Activated T-cell treated with anti-CD3 and anti-CD28 coated beads, Interleukin-2, amount 50 U/mL, for 48 hours (primary cell): ENCODE measurements at regions not wholly inside any gene's neighbourhood (a gene's known extent, or its start where the extent isn't known, plus 50 kb on each side); places are given as distances from the start of the nearest gene placed in this dataset.
"Not testable (repeated sequence)": the region's sequence is repeated elsewhere in the genome, so short reads cannot be mapped to it uniquely, and the experiment has no call there.

ENCODE experiments used
- DNase-seq, 2 experiments: peaks; one replicate each; pipeline ENCODE4 v3.0.0-alpha.2; 2020

DNA sequence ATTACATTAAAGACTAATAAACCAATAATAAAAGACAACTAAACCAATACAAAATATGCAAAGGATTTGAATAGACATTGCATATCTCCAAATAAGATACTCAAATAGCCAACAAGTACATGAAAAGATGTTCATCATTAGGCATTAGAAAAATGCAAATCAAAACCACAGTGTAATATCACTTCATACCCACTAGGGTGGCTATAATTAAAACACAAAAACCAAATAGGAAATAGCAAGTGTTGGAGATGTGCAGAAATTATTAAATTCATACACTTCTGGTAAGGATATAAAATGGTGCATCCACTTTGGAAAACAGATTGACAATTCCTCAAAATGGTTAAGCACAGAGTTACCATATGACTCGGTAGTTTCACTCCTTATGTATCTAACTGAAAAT lies 860.8 kb upstream of the DIAPH2 start:
- no peak for DNase-seq

DNA sequence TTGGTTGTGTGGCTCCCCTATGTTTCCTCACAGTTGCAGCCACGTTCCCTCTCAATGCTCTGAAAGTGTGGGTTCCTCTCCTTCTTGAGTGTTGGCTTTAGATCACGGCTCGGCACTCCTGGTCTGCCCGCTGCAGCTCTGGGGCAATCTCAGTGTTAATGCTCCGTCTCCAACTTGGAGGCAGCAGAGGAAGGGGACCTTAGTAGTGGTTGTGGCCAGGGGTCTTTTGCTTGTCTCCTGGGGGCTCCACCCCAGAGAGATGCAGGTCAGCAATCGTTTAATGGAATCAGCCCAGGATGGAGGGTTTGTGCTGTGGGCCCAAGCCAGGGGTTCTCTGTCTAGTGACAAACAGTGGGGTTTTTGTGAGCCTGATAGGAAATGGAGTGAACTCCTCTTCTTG lies 849.4 kb upstream of the DIAPH2 start:
- no peak for DNase-seq

DNA sequence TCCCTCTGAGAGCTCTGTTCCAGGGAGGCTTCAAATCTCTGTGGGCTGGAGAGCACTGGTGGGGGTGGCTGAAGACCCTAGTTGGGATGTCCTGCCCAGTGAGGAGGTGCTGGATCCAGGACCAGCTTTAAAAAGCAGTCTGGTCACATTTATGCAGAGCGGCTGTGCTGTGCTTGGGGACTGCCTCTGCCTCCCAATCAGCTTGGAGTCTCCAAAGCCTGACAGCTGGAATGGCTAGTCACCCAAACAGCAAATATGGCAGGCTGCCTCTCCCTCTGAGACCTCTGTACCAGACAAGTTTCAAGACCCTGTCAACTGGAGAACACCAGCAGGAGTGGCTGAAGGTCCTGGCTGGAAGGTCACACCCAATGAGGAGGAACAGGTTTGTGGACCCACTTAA lies 848.1 kb upstream of the DIAPH2 start:
- DNase-seq = no peak

DNA sequence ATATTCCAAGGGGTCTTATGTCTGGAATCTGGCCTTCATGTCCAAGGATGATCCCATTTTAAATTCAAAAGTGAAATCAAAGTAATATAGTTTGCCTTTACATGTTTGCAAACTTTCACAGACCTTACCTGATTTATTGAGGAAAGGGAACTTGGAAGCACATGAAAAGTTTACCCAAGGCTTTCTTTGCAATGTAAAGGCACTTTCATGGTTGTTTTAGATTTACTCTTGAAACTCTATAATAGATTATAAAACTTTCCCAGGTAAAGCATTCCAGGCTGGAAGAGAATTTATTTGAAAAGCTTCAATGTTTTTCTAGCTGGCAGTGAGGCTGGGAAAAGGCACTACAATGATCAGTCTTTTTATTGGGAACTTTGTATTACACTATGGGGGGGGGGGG lies 842.8 kb upstream of the DIAPH2 start:
- DNase-seq = no peak

DNA sequence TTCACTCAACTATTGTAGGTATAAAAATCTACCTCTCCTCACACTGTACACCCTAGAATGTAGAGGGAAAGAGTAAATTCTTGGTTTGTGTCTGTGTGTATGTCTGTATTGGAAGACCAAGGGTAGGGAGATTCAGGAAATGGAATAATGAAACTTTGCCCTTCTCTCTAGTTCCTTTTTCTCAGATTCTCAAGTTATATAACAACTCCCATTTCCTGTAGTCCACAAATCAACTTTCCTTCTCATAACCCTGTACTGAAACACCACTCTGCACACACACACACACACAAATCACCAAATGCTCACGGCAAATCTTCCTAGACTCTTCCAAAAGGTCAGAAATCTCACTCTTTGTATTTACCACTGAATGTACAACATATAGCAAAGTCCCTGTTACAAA lies 824.5 kb upstream of the DIAPH2 start:
- no peak for DNase-seq

DNA sequence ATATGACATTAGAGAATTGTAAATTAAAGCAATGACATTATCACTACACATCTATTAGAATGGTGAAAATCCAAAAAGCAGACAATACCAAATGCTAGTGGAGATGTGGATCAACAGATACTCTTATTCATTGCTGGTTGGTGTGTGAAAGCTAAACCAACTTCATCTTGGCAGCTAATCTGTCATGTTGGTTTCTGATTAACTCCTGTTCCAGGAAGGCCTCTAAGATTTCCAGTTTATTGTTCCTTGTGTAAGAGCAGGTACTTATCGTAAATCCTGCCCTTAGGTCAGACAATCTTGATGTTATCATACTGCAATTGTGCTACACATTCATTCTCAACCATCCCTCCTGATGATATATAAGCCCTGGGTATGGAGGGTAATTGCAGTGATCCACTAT lies 809.0 kb upstream of the DIAPH2 start:
- DNase-seq = no peak

DNA sequence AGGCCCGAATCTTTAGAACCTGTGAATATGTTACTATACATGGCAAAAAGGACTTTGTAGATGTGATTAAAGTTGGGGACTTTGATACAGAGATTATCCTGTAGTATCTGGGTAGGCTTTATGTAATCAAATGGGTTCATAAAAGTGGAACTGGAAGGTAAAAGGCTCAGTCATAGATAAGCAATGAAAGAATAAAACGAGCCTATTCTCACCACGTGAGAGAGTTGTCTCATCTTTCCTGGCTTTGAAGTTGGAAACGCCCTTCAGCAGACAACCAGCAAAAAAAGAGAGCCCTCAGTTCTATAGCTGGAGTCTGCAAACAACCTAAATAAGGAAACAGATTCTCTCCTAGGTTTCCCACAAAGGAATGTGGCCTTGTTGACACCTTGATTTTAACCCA lies 805.8 kb upstream of the DIAPH2 start:
- no peak for DNase-seq

DNA sequence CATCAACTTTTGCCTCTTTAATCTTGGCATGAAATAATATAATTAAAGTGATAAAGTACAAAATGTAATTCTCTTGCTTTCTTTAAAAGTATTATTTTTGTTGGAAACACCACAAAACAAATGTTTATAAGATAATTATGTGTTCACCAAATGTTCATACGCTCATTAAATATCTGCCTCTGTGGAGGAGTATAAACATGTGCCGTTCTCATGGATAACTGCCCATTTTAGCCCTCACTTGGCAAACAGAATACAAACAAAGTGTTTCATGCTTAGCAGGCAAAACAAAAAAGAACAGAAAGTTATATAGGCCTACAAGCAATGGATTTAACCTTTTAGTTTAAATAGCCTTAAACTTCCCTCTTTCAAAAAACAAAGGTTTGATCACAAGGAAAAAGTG lies 800.5 kb upstream of the DIAPH2 start:
- DNase-seq = no peak

DNA sequence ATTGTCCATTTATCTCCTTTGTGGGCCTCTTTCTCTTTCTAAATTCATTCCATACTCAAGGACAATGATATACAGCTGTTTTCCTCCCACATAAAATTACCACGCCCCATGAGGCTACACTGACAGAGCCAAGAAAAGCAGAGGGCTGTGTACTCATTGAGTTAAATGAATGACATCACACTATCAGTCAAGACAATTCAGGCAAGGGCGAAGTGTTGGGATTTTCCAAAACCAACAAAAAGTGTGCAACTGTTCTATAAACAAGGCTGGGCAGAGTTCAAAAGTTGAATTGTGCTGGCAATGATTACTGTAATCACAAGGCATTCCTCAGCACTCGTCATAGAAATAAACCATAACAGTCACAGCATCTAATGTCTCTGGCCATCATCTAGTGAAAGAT lies 799.6 kb upstream of the DIAPH2 start:
- no peak for DNase-seq

DNA sequence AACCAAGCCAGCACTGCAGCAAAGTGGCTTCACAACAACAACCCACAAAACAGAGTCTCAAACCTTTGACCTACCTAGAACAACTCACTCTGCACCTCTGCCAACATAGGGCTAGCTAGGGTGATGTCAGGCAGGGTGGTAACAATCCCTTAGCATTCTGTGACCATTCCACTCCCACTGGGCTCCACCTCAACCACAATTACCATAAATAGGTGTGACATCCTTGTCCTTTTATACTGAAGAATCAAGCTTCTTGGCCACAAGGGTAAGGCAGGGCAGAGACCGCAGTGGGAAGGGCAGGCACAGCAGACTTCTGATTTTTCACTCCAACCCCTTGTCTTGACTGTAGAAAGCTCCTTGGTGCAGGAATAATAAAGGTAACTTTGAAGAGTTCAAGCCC lies 795.4 kb upstream of the DIAPH2 start:
- no peak for DNase-seq

DNA sequence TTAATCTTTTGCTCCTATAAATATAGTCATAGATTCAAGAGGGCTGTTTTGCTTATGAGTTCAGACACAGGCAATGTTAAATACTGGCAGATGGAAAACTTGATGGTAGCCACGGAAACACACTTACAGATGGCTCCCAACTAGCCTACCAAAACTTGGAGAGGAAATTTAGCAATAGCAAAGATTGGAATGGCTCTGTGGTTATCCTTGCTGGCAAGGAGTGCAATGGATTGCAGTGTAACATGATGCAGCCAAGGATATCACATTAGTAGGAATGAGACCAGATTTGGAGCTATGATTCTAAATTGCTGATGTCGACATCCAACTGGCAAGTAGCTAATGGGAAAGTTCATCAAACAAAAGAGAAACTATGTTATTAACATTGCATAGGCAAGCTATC lies 791.0 kb upstream of the DIAPH2 start:
- no peak for DNase-seq

DNA sequence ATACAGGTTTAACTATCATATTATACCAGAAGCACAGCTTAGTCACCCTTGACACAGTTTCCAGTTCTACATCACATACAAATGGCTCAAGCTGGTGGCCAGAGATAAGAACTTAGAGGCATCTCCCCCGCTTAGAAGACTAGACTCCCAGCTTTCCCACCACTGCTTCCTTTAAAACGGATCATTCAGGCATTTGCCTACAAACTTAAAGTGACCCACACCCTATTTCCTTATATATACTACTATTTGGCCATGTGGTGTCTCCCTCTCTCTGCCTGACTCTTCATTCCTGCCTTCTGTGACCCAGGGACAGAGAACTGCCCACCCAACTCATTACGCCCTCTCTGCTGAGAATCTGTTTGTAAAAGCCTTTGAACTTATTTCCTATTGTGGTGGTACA lies 781.2 kb upstream of the DIAPH2 start:
- no peak for DNase-seq

DNA sequence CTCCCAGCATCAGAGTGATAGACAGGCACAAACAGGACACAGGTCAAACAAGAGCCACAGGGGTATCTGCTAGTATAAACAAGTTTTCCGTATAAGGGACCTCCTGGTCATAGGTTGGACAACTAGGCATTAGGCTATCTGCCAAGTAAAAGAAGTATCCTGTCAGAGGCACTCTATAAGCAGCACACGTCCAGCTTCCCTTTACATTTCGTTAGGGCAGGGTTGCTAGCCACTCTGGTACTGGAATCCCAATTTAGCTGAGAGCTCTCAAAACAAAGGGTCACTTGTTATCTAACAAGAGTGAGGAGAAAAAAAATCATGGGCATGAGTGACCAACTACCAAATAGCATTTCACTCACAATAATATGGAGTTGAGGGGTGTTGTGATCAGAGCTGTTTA lies 780.7 kb upstream of the DIAPH2 start:
- DNase-seq = no peak

DNA sequence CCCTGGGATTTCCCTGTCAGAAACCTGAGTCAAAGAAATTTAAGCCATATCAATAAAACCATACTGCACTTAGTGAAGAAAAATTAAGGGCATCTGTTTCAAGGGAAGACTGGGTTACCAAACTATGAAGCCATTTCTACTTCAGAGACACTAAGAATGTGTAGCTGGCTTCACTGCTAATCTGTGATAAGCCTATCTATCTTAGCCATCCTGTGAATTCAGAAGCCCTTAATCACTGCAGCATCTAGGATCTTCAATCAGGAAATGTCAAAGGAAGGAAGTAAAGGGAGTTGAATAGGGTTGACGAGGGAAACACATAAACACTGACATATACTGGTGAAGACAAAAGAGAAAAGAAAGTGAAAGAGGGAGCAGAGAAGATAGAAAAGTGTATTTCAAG lies 777.6 kb upstream of the DIAPH2 start:
- no peak for DNase-seq

DNA sequence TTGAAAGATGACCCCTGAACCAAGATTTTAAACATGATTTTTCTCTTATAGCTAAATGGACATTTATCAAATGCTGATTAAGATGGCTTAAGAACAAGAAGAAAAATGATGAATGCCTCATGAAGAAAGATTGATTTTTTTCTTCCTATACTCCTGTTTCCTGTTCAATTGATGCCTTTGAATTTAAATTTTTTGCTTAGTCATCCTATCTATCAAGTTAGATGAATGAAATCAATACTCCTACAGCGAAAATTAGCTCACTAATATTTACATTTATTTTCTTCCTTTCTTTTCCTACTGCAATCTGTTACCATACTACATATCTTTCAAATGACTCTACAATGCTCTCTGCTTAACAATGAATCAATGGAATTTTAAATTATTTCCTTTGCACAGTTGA lies 773.6 kb upstream of the DIAPH2 start:
- no peak for DNase-seq

DNA sequence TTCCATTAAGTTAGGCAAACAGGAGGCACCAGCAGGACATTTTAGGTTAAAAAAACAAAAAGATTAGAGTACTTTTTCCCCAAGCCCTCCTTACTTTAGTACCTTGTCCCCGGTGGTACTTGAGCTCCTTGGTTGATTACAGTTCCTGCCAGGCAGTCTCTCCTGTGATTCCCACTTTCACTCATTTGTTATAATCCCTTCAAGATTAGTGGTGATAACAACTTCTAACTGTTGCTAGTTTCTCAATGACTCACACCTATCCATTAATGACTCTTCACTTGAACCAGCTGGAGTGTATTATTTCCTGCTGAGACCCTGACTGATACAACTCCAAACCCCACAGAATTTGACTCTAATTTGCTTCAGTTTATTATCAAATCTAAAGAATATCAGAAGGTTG lies 765.0 kb upstream of the DIAPH2 start:
- DNase-seq = no peak

DNA sequence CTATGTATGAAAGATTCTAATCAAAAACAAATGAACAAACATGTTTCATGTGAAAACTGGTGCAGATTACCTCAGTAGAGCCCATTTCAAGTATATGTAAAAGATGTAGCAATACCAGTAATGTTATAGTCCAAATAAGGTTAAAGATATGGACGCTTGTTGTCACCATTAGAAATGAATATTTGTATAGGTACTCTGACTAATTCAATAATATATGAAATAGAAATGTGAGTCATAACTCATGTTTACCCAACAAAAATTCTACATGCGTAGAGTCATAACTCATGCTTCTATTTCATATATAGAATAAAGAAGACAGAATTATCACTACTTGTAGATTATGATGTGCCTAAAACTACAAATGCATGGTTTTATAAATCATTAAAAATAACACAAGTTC lies 739.1 kb upstream of the DIAPH2 start:
- DNase-seq = no peak

DNA sequence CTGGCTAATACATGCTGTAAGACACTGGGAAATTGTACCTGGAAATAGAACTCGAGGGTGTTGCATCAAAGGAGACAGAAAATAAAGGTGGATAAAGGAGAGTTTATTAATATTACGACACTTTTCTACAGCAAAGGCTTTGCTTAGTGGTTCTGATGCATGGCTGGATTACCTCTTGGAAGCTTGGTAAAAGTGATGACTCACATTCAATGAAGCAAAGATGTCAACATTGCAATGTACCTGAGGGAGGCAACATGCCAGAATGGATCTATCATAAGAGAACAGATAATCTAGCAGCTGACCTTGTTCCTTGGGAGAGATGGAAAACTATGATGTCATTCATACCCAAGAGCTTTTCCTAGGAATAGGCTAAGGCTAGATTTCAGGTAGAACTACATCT lies 735.1 kb upstream of the DIAPH2 start:
- no peak for DNase-seq

DNA sequence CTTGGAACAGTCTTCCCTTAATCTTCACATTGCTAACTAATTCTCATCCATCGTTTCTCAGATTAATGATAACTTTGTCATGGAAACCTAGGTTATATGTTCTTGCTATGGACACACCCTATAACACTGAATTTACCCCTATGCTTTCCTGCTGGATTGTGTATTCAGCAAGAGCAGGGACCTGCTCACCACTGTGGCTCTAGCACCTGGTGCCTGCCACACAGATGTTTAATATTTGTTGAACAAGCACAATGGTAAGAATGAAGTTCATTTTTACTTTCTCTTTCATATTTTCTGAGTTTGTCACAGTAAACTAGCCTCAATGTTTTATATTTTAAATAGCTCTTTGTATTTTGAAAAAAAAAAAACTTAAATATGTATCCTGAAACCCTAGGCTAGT lies 734.0 kb upstream of the DIAPH2 start:
- no peak for DNase-seq

DNA sequence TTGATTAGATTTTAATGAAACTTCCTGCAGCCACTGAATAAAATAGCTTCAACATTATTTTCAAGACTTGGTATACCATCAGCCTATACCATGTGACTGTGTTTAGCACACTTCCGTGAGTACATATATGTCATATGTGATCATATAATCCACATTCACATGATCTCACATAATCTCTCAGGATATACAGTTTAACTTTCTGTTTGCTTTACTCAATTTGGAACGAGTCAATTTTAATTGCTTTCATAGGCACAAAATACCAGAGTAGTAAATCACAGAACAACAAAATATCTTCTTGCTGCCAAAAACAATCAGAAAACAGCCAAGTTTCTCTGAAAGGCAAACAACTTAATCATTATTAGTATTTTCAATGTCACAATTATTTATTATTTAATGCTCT lies 731.1 kb upstream of the DIAPH2 start:
- DNase-seq = no peak

DNA sequence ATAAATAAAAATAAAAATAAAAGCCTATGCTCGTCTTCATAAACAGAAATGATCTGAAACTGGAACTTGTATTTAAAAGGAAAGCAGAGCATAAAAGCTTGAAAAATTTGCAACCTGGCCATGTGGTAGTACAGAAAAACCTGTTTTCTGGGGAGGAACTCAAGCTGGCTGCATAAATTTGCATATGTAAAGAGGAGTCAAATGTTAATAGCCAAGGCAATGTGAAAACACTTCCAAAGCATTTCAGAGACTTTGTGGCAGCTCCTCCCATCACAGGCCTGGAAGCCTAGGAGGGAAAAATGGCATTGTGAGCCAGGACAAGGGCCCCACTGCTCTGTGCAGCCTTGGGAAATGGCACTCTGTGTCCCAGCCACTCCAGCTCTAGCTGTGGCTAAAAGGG lies 727.9 kb upstream of the DIAPH2 start:
- DNase-seq = no peak

DNA sequence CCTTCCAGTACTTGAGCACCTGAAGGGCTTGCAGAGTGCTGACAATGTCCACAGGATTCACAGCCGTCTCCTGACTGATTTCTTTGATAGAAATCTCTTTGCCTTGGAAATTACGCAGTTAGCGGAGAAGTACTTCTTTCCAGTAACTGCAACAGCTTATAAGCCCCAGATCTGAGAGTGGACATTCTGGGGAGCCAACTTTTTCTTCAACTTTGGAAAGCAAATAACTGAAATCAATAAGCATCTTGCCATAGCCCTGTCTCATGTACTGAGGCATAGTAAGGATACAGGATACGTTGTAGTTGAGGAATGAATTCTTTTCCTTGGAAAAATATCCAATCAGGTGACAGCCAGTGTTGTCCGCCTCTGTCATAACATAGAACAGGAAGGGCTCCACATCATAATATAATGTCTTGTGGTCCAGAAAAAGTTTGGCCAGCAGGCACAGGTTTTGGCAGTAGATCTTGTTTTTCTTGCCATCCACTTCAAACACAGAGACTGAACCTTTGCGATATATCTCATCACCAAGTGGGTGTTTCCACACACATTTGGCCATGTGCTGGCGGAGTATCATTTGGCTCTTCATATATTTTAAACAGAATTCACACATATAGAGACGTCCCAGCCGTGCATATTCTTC lies 711.1 kb upstream of the DIAPH2 start:
- DNase-seq = not testable (repeated sequence)

DNA sequence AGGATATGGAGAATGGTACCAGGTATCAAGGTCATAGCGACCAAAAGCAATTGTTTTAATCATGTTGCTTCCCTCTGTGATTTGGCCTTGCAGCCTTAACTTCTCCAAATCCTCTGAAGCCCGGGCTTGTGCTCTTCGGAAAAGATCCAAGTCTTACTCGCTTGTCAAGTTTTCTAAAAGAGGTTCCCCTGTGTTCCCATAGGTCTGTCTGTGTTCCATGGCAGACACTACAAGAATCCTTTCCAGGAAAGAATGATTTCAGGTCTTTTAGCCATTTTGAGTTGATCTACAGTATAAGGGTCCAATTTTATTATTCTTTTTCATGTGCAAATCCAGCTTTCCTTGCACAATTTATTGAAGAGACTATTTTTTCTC lies 710.6 kb upstream of the DIAPH2 start:
- DNase-seq = no peak

DNA sequence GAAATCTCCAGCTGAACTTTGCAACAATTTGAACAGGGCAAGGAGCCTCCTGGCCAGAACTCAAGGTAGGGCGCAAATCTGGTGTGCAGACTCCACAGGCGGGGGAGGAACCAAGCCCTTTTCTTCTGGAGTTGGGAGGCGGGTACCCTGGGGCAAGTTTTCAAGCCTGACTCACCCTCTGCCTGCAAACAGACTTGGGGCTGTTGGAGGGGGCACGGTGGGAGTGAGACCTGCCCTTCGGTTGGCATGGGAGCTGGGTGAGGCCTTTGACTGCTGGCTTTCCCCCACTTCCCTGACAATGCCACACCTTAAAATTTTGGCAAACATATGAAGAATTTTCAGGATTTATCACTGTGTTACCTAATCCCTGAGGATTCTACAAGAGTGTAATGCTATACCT lies 709.8 kb upstream of the DIAPH2 start:
- DNase-seq = no peak

DNA sequence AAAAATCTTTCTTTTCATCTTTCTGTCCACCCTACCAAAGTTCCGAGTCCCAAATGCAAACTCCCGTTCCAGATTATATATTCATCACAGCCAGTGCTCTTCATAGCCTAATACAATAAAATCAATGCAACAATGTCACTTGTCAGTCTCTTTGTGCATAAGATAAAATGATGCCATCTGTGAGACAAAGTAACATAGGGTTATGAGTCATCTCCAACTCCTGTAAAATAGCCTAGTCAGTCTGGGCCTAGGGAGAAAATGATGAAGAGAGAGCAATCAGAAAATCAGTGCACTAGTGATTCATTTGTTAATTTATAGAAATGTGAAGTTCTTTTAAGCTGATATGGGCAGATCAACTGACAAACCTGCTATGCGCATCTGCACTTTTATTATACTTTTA lies 689.1 kb upstream of the DIAPH2 start:
- no peak for DNase-seq

DNA sequence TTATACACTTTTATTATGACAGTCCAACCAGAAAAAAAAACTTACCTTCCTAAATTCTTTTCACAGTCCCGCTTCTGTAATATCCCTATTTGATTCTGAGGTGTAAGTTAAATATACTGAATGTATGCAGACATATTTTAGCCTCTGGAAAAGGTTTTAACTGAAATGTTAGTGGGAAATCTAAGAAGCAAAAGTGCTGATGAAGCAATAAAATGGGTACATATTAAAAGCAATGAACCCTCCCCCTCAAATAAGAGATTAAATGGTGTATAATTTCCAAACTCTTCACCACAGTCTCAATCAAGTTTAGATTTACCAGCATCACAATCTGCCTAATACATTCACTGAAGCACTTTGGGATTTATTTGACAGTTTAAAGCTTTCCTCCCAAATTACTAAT lies 688.3 kb upstream of the DIAPH2 start:
- DNase-seq = no peak
